ENCODE measurements at regions not wholly inside any gene's neighbourhood (a gene's known extent, or its start where the extent isn't known, plus 50 kb on each side); places are given as distances from the start of the nearest gene placed in this dataset.

DNA sequence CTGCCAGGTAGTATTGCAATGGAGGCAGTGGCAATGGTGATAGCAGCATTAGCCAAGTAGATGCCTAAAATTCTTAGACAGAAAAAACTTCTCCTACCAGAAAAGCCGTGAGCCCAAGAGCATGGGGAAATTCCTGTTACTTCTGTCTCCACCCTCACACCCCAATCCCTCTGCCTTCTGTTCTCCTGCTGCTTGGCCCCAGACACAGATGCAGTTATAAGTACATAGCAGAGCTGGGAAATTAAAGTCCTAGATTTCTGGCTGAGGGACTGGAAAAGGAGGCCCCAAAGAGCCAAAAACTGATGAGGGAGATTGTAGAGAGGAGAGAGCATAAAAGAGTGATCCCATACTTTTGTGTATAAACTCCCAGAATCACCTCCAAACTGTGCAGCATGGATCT lies 166.9 kb downstream of the SMAD6 start:
- in situ Hi-C loops (cut with MboI) (no loop called here), intact Hi-C loops (cut with micrococcal nuclease; ENCODE audit: unreplicated experiment) (no loop called here)
- no peak for DNase-seq (ENCODE audit: low read depth, low spot score)
- RAD21 ChIA-PET (ENCODE audit: unreplicated experiment), result no interaction called here
- CTCF ChIA-PET, result no interaction called here
- POLR2A ChIA-PET, result no interaction called here
- 7% methylated on average over 1 of the region's 1 CpG for WGBS (ENCODE audit: insufficient coverage, insufficient replicate concordance, low lambda C conversion rate, missing lambda C conversion rate)
- Histone ChIP-seq H3K79me2 (ENCODE audit: control insufficient read depth, insufficient read depth, low read length) (no peaks in the 10 kb centered on the region), H3K9me3 (replicated peaks; ENCODE audit: control insufficient read depth, insufficient read depth, low read length) (no peaks in the 10 kb centered on the region), H3K4me3 (no peak overlapping the region), H4K20me1 (ENCODE audit: control insufficient read depth, insufficient read depth) (no peaks in the 10 kb centered on the region), H2AFZ (ENCODE audit: control insufficient read depth, low read depth, low read length) (no peak overlapping the region), H3K4me1 (ENCODE audit: control insufficient read depth, insufficient read depth, low read length) (peaks cover 14% of the 10 kb centered on the region), H3K9ac (ENCODE audit: control insufficient read depth, insufficient read depth, low read length) (no peak overlapping the region), H3K27ac (ENCODE audit: control insufficient read depth, insufficient read depth) (no peak overlapping the region), H3K4me2 (ENCODE audit: control insufficient read depth, insufficient read depth) (no peak overlapping the region), H3K27me3 (replicated peaks in 1 of 2; ENCODE audit: control insufficient read depth in 2 of 2, insufficient read depth in 2 of 2, low read length in 1 of 2) (no peaks in the 10 kb centered on the region), H3K36me3 (ENCODE audit: control insufficient read depth in 2 of 2, insufficient read depth in 2 of 2, low read length in 1 of 2) (no peaks in the 10 kb centered on the region)
- BruUV-seq (replicated peaks), result no TSS peak
- SMC1A ChIA-PET (ENCODE audit: uncharacterized antibody, unreplicated experiment), result no interaction called here
- ATAC-seq, result no peak
- TF ChIP-seq ZNF207 (IDR thresholded peaks at IDR 0.05; ENCODE audit: borderline replicate concordance), result no peak
- TF ChIP-seq POLR2AphosphoS2 (IDR thresholded peaks at IDR 0.05; ENCODE audit: low read depth, low read length), result no peak
- TF ChIP-seq NFIC (IDR thresholded peaks at IDR 0.05; ENCODE audit: low read depth, low read length), result no peak
- TF ChIP-seq PML (IDR thresholded peaks at IDR 0.05; ENCODE audit: low read length), result no peak
- no peak for TF ChIP-seq RAD51 (IDR thresholded peaks at IDR 0.05)
- TF ChIP-seq, protein P1, sequence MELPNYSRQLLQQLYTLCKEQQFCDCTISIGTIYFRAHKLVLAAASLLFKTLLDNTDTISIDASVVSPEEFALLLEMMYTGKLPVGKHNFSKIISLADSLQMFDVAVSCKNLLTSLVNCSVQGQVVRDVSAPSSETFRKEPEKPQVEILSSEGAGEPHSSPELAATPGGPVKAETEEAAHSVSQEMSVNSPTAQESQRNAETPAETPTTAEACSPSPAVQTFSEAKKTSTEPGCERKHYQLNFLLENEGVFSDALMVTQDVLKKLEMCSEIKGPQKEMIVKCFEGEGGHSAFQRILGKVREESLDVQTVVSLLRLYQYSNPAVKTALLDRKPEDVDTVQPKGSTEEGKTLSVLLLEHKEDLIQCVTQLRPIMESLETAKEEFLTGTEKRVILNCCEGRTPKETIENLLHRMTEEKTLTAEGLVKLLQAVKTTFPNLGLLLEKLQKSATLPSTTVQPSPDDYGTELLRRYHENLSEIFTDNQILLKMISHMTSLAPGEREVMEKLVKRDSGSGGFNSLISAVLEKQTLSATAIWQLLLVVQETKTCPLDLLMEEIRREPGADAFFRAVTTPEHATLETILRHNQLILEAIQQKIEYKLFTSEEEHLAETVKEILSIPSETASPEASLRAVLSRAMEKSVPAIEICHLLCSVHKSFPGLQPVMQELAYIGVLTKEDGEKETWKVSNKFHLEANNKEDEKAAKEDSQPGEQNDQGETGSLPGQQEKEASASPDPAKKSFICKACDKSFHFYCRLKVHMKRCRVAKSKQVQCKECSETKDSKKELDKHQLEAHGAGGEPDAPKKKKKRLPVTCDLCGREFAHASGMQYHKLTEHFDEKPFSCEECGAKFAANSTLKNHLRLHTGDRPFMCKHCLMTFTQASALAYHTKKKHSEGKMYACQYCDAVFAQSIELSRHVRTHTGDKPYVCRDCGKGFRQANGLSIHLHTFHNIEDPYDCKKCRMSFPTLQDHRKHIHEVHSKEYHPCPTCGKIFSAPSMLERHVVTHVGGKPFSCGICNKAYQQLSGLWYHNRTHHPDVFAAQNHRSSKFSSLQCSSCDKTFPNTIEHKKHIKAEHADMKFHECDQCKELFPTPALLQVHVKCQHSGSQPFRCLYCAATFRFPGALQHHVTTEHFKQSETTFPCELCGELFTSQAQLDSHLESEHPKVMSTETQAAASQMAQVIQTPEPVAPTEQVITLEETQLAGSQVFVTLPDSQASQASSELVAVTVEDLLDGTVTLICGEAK (IDR thresholded peaks at IDR 0.05; ENCODE audit: borderline replicate concordance), result no peak
- no peak for TF ChIP-seq NBN (IDR thresholded peaks at IDR 0.05)
- no peak for TF ChIP-seq SMC3 (IDR thresholded peaks at IDR 0.05; ENCODE audit: borderline replicate concordance, low read length)
- TF ChIP-seq ZSCAN29 (IDR thresholded peaks at IDR 0.05), result no peak
- TF ChIP-seq, protein P2, sequence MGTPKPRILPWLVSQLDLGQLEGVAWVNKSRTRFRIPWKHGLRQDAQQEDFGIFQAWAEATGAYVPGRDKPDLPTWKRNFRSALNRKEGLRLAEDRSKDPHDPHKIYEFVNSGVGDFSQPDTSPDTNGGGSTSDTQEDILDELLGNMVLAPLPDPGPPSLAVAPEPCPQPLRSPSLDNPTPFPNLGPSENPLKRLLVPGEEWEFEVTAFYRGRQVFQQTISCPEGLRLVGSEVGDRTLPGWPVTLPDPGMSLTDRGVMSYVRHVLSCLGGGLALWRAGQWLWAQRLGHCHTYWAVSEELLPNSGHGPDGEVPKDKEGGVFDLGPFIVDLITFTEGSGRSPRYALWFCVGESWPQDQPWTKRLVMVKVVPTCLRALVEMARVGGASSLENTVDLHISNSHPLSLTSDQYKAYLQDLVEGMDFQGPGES (IDR thresholded peaks at IDR 0.05), result no peak
- no peak for FAIRE-seq
